Ramos (cell line): ENCODE measurements at regions not wholly inside any gene's neighbourhood (a gene's known extent, or its start where the extent isn't known, plus 50 kb on each side); places are given as distances from the start of the nearest gene placed in this dataset.
"Not testable (repeated sequence)": the region's sequence is repeated elsewhere in the genome, so short reads cannot be mapped to it uniquely, and the experiment has no call there.

ENCODE experiments used
- in situ Hi-C: fragments of 300-500 bp; cut with MboI; formaldehyde crosslinking; loops from one replicate; pipeline ENCODE4 v1.14.3; 2022; ENCODE audit warnings: low sequenced_read_pairs; ENCODE audit not compliant: unreplicated experiment

DNA sequence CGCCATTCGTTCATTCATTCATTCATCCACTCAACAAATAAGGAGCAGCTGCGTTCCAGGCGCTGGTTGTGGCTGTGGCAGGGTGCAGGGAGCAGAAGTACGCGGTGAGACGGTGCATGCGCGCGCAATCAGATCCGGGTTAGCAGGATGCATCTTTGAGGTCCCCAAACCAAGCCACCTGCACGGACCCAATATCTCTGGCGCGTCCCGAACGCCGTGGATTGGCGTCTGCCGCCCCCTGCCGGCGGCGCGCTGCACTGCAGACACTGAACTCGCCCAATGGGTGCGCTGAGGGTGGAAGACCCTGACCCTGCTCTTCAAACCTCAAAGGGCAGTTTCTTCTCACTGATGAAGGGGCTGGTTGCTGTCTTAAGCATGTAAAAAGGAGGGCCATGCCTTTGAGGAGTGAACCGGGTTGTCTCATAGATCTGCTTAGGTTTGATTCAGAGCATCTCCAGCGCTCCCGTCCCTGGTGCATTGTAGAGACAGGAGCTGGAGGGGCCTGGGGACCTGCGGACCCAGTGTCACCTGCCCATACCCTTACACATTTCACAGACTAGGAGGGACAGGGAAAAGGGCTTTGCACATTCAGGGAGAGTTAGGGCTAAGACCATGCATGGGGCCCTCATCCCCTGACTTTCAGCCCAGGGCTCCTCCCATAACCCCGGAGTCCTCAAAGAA, 102.5 kb downstream of the RAMP3 start:
- in situ Hi-C loops: no loop called here

DNA sequence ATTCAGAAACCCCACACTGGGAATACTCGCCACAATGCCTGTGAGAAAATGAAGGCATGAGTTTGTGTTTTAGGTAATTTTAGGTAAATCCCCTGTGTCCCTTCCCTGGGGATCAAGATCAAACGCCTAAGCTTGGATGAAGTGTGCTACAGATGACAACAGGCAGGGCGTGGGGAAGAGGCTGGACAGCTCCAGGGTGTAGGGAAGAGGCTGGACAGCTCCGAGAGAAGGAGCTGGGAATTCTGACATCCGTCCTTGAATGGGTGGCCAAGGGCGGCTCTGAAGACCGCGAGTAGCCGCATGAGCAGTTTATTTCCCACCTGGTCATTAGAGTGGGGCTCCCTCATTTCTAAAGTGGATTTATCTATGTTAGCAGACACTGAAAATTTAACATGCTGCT, 109.7 kb downstream of the RAMP3 start:
- in situ Hi-C loops: no loop called here

DNA sequence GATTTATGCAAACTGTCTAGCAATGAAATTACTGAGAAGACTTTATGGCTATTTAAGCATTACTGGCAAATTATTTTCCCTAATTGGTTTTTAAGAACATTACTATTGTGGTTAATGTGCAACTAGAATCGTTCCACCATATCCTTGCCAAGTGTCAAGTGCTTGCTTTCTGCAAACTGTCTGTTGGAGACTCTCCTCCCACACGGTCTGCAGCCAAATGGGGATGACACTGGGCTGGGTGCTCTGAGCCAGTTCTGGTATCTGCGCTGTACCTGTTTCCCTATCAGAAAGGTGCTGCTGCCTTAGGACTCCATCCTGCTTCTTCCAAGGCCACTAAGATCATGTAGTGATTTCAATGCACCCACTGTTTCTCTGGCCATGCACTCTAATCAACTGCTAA, 110.4 kb downstream of the RAMP3 start:
- in situ Hi-C loops: no loop called here

DNA sequence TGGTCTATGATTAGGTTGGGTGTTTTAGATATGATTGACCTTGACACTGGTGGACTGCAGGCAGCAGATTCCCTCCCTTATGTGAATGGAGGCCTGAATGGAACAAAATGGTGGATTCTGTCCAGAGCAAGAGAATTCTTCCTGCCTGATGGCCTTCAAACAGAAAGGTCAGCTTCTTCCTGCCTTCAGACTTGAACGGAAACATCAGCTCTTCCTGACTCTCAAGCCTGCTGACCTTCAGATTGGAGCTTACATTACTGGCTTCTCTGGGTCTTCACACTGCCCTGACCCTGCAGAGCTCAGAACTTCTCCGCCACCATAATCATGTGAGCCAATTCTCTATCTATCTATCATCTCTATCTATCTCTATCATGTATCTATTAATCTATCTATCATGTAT, 111.6 kb downstream of the RAMP3 start:
- in situ Hi-C loops: no loop called here

DNA sequence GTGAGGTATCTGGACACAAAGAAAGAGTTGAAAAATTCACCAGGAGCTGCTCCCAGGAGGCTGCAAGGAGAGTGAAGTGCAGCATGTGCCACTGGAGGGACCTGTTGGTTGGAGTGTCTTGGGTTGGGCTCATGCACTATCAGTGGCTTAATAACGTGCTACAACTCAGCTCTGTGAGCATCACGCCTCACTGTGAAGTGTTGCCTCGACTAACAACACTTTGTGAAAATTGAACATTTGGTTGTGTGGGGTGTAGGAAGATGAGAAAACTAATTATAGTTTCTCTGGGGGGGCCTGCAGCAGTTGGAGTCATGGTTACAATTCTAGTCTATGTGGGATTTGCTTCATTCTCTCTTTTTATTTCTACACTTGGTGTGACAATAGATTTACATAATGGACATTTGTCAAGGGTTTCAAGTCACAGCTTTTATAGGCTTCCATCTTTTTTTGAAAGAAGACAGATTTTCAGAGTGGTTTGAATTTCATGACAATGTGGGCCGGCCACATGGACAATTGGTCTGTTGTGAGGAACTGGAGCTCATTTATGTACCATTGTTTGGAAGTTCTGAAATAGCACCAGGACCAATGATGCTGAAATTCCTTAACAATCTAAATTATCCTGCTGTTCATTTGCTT, 121.3 kb downstream of the RAMP3 start:
- in situ Hi-C loops: no loop called here

DNA sequence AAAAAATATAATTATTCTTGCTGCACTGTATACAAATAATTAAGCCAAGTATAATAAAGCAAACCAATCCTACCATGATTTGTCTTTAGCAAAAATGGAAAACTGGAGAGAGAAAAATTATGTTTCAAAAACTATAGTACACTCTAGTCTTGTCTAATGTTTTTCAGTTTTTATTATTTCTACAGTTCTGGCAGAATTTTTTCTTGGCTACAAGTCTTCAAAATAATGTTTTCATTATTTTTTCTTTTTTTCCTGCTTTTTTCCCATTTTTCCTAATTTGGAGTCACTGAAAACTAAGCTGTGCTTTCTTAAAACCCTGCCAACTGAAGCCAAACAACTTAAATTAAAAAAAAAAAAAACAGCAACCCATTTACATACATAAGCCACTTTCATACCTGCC, 132.0 kb downstream of the RAMP3 start:
- in situ Hi-C loops: not testable (repeated sequence)

DNA sequence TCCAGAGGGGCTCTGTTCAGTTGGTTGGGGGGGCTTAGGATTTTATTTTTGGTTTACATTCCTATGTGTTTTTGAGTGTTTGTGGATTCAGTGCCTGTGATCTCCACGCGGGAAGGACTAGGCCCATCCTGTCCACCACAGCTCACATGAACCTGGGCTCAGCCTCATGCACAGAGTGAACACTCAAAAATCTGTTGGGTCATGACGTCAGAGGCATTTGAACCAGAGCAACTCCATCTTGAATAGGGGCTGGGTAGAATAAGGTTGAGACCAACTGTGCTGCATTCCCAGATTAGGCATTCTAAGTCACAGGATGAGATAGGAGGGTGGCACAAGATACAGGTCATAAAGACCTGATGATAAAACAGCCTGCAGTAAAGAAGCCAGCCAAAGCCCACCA, 133.3 kb downstream of the RAMP3 start:
- in situ Hi-C loops: no loop called here

DNA sequence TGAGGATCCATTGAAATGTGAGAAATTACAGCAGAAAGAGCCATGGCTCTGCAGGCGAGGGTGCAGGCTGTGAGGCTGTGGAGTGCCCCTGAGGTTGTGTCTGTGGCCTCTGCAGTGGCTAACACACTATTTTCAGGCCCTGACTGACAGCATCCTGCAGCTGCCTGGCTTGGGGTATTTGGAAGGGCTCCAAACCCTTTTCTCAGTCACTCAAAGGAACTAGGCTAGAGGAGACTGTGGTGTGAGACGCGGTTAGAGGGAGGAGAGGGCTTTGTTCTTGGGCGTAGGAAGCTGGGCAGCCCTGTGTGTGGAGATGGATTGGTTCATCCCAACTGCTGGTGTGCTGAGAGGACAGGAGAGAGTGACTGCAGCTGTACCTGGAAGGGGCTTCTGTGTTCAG, 134.9 kb downstream of the RAMP3 start:
- in situ Hi-C loops: no loop called here

DNA sequence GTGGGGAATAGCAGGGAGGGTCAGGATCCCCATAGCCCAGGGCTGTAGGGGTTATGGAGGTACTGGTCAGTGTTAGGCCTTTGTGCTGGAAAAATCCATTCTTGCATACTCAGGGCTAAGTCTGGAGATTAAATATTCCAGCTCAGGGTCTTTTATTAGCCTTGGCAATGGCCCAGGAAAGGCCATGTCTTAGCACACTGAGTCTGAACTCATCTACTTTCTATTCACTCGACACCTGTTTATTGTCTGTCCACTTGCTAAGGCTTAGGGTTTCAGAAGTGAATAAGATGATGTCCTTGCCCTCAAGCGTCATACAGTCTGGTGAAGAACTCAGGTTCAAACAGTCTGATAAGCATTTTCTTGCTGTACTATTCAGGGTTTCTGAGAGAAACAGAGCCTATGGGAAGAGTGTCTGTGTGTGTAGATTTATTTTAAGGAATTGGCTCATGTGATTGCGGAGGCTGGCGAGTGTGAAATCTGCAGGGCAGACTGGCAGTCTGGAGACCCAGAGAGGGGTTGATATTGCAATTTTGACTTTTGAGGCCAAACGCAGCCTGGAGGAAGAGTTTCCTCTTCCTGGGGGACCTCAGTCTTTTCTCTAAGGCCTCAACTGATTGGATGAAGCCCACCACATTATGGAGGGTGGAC, 135.8 kb downstream of the RAMP3 start:
- in situ Hi-C loops: no loop called here

DNA sequence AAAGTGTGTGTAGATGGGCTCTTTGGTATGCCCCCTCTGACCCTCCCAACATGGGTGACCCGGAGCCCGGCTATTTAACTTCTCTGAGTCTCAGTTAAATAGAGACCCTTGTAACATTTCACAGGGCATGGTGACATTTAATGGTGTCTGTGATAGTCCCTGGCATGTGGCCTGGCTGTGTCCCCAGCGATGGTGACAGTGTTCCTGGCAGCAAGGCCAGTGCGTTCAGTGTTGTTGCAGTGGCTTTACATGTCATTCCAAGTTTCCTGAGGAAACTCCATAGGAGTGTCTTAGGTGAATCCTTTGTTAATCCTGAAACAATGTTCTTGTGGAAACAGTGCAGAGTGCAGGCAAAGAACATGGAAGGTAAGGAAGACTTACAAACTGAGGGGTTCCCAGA, 137.0 kb downstream of the RAMP3 start:
- in situ Hi-C loops: no loop called here

DNA sequence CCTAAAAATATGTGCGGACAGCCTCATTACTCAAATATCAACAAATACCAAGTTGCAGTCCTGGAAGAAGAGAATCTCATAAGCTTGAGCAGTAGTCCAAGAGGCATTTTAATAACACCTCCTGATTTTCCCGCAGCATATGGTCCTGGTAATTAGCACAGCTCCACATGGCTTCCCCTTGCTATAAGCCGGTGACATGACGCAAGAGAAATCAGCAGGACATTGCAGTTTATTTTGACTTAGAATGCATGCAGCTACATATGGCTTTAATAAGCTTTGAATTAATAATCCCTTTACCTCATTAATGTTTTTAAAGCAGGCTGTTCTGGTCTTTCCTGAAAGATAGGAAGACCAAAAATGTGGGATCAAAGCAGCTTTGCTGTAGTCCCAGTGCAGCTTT, 137.6 kb downstream of the RAMP3 start:
- in situ Hi-C loops: no loop called here

DNA sequence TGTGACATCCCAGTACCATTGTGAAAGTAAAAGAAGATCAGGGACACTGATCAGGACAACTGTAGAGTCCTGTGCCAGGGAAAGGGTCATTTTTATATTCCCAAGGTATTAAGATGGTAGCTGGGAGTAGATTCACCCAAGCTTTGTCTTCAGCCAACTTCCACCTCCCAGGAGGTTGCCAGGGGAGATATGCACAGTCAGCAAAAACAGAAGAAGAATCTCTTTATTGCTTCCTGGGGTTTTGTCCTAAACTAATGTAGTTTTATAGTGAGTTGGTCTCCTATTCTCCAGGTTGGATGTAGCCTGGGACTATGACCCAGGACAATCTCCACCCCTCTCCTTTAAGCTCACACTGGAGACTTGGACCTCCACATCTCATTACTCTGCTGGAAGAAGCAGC, 139.2 kb downstream of the RAMP3 start:
- in situ Hi-C loops: no loop called here

DNA sequence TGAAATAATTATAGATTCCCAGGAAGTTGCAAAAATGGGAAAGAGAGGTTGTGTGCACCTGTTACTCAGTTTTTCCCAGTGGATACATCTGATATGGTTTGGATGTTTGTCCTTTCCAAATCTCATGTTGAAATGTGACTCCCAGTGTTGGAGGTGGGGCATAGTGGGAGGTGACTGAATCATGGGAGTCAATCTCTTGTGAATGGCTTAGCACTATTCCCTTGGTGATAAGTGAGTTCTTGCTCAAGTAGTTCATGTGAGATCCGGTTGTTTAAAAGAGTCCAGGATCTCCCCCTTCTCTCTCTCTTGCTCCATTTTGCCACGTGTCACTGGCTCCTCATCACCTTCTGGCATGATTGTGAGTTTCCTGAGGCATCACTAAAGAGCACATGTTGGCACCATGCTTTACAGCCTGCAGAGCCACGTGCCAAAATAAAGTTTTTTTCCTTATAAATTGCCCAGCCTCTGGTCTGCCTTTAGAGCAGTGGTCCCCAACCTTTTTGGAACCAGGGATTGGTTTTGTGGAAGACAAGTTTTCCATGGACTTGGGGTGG, 149.2 kb downstream of the RAMP3 start:
- in situ Hi-C loops: no loop called here

DNA sequence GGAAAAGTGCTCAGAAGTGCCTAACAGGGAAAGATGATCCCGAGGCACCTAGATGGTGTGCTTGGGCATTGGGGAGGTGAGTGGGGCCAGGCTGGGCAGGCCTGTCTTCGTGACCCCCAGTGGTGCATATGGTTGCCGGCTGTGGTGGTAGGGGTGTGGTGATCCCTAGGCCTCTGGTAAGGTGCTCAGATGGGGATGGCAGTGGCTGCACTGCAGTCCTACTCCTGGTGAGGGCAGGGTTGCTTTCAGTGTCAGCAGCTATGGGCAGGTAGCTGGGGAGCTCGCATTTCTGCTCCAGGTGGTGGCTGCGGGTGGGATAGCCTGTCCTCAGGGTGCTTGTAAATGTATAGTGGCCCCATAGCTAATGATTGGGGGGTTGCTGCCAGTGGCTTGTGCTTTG, 154.0 kb downstream of the RAMP3 start:
- in situ Hi-C loops: no loop called here

DNA sequence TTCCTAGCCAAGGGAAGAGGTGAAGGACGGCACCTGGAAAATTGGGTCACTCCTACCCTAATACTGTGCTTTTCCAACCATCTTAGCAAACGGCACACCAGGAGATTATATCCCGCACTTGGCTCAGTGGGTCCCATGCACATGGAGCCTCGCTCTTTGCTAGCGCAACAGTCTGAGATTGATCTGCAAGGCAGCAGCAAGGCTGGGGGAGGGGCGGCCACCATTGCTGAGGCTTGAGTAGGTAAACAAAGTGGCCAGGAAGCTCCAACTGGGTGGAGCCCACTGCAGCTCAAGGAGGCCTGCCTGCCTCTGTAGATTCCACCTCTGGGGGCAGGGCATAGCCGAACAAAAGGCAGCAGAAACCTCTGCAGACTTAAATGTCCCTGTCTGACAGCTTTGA, 157.9 kb downstream of the RAMP3 start:
- in situ Hi-C loops: not testable (repeated sequence)

DNA sequence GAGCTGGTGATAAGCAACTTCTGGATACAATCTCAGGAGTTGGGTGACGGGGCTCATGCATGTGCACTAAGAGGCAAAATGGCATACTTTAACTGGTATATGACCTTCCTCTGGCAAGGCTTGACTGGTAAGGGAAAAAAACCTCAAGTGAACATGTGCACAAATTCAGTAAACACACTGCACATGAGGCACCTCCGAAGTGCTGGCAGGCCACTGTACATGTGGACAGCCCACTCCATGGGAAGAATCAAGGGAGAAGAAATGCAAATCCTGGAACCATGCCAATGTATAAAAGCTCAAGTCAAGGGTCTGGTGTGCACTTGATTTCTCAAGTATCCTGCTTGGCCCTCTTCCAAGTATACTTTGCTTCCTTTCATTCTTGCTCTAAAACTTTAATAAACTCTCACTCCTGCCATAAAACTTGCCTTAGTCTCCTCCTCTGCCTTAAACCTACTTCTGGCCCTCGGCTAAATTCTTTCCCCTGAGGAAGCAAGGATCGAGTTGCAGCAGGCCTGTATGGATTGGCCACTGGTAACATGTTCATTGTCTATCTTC, 167.2 kb downstream of the RAMP3 start:
- in situ Hi-C loops: no loop called here

DNA sequence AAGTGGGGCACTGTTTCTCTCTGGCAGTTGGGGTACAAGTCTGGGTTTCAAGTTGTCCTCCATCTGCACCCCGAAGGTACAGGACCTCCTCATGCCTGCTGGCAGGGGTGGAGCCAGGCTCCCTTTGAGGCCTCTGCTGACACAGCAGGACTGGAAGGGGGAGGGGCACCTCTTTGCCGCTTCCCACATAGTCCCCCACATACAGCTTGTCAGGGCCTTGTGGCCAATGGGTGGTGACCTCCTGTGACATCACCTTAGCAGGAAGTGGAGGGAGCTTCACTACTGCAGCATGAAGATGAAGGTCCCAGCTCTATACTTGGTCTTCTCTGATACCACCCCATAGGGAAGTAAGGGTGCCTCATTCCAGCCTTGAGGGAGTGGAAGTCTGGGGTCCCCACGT, 167.8 kb downstream of the RAMP3 start:
- in situ Hi-C loops: no loop called here

DNA sequence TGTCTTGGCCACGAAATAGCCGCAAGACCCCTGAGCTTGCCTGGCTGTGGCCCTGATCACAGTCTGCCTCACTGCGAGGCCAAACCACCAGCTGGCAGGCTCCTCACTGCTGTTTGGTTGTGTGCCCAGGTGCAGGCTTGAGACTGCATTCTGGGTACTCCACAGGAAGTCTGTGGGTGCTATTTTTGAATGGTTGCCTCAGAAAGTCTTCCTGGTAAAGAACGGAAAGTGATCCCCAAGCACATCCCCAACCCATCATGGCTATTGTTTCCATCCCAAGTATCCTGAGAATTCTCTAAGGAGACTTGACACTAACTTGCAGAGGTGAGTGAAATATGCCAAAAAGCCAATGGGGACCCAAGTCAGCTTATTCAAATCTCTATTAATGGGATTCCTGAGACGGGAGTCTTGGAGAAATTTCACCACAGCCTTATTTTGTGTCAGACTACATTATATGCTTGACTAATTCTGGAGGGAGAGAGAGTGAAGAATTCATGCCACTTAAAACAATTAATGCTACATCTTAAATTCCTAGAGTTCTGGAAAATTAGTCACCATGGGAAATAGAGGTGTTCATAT, 170.9 kb downstream of the RAMP3 start:
- in situ Hi-C loops: no loop called here

DNA sequence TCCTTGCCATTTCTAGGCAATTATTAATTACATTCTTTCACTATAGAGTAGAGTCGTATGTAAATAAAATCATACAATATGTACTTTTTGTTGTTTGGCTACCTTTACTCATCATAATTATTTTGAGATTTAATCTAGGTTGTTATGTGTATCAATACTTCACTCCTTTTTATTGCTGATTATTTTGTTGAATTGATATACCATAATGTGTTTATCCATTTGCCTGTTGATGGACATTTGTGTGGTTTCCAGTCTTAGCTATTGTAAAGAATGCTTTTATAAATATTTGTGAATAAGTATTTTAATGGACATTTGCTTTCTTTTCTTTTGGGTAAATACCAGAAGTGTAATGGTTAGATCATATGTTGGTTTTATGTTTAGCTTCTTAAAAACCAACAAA, 174.0 kb downstream of the RAMP3 start:
- in situ Hi-C loops: no loop called here

DNA sequence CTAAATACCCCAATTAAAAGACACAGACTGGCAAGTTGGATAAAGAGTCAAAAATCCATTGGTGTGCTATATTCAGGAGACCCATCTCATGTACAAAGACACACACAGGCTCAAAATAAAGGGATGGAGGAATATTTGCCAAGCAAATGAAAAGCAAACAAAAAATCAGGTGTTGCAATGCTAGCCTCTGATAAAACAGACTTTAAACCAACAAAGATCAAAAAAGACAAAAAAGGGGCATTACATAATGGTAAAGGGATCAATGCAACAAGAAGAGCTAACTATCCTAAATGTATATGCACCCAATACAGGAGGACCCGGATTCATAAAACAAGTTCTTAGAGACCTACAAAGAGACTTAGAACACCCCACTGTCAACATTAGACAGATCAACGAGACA, 177.4 kb downstream of the RAMP3 start:
- in situ Hi-C loops: not testable (repeated sequence)

DNA sequence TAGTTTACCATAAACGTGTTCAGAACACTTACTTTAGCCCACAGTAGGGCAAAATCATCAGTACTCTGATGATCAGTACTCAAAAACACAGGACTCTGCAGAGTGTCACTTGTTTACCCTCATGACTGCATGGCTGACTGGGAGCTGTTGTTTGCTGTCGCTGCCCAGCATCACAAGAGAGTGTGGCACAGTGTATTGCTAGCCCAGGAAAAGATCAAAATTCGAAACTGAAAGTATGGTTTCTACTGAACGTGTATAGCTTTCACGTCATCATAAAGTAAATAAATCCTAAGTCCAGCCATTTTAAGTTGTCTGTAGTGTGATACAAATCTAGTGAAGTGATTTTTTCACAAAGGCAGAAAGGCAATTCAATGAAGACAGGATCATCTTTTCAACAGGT, 184.6 kb downstream of the RAMP3 start:
- in situ Hi-C loops: no loop called here
